ENCODE measurements at regions not wholly inside any gene's neighbourhood (a gene's known extent, or its start where the extent isn't known, plus 50 kb on each side); places are given as distances from the start of the nearest gene placed in this dataset.

DNA sequence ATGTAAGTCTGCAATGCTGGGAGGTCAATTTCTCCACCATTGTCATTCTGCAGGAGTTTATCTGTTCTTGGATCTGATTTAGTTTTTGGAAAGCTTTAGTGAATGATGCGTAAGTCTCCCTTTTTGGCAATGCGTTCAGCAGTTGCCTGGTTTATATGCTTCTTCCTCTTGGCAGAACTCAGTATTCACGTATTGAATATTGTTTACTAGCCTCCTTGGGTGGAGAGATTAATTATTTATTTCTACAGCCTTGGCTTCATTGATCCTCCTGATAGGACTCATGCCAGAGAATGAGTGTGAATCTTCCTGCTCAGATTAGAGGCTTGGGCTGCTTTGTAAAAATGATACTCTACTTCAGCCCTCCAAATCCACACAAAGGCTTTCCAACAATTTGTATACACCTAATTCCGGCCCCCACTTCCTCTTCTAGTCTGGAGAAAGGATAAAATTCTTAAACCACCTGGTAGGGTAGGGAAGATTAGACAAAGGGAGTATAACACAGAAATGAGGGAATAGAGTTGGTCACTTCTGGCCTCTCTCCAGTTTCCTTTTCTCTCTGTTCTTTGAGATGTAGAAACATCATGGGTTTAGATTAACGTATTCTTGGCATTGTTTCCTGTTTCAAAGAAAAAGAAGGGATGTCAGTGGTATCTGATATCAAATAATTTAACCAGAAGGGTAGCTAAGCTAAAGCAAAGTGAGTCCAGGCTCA is 929.8 kb downstream of the KCNJ2 start:
- no peak for TF ChIP-seq HNF4G (IDR thresholded peaks at IDR 0.05)
- no peak for TF ChIP-seq YY1 (IDR thresholded peaks at IDR 0.05)
- TF ChIP-seq EGR1 (IDR thresholded peaks at IDR 0.05; ENCODE audit: low read depth in 2 of 2): no peak
- no peak for TF ChIP-seq GABPA (IDR thresholded peaks at IDR 0.05 in 1 of 2, conservative IDR thresholded peaks at IDR 0.05 in 1 of 2)
- TF ChIP-seq, protein P1, sequence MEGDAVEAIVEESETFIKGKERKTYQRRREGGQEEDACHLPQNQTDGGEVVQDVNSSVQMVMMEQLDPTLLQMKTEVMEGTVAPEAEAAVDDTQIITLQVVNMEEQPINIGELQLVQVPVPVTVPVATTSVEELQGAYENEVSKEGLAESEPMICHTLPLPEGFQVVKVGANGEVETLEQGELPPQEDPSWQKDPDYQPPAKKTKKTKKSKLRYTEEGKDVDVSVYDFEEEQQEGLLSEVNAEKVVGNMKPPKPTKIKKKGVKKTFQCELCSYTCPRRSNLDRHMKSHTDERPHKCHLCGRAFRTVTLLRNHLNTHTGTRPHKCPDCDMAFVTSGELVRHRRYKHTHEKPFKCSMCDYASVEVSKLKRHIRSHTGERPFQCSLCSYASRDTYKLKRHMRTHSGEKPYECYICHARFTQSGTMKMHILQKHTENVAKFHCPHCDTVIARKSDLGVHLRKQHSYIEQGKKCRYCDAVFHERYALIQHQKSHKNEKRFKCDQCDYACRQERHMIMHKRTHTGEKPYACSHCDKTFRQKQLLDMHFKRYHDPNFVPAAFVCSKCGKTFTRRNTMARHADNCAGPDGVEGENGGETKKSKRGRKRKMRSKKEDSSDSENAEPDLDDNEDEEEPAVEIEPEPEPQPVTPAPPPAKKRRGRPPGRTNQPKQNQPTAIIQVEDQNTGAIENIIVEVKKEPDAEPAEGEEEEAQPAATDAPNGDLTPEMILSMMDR (IDR thresholded peaks at IDR 0.05; ENCODE audit: low read depth, low read length, missing input control): no peak
- TF ChIP-seq, protein P2, sequence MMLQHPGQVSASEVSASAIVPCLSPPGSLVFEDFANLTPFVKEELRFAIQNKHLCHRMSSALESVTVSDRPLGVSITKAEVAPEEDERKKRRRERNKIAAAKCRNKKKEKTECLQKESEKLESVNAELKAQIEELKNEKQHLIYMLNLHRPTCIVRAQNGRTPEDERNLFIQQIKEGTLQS (IDR thresholded peaks at IDR 0.05): no peak
- no peak for TF ChIP-seq JUND (IDR thresholded peaks at IDR 0.05)
- TF ChIP-seq RAD21 (IDR thresholded peaks at IDR 0.05): no peak
- Histone ChIP-seq H3K36me3 (ENCODE audit: control insufficient read depth in 4 of 4, insufficient read depth in 3 of 4, low read depth in 1 of 4, low read length in 3 of 4) (no peaks in the 10 kb centered on the region), H3K4me1 (ENCODE audit: control insufficient read depth in 4 of 4, insufficient read depth in 4 of 4, low read length in 3 of 4) (peaks cover 0 to 5% (median 0%) of the 10 kb centered on the region in 4 donors), H3K27me3 (ENCODE audit: control insufficient read depth in 4 of 4, insufficient read depth in 4 of 4, low read length in 3 of 4) (no peaks in the 10 kb centered on the region), H3K4me3 (ENCODE audit: low read depth in 1 of 3, low read length in 3 of 3) (no peak overlapping the region), H3K27ac (ENCODE audit: low read depth in 1 of 2, low read length in 2 of 2) (no peak overlapping the region), H3K9me3 (ENCODE audit: control insufficient read depth in 4 of 4, low read length in 3 of 4) (no peaks in the 10 kb centered on the region), H3K9ac (ENCODE audit: low read depth in 1 of 2, low read length in 2 of 2) (no peak overlapping the region)
- DNase-seq (ENCODE audit: low spot score): no peak
- 49% methylated on average over 5 of the region's 5 CpGs for WGBS

DNA sequence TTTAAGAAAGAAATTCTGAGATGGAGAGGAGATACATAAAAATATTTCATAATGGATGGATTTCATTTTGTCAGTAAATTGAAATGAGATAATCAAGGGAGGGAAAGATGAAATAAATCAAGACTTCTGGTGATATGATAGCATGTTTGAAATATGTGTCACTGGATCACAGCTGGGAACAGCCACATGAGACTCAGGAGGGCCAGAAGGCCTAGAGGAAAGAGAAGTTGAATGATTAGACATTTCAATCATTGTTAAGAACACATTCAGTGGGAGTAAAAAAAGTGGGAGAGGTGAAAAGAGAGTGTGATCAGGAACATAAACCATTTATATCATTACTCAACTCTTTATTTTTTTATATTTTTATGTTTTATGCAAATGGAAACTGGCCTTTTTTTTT is 933.4 kb downstream of the KCNJ2 start:
- H3K27me3 ChIP-seq (ENCODE audit: control insufficient read depth in 4 of 4, insufficient read depth in 4 of 4, low read length in 3 of 4): no peaks in the 10 kb centered on the region
- DNase-seq (ENCODE audit: low spot score): no peak
- no peaks in the 10 kb centered on the region for H3K36me3 ChIP-seq (ENCODE audit: control insufficient read depth in 4 of 4, insufficient read depth in 3 of 4, low read depth in 1 of 4, low read length in 3 of 4)
- H3K9ac ChIP-seq (ENCODE audit: low read depth in 1 of 2, low read length in 2 of 2): no peak overlapping the region
- peaks cover 0 to 5% (median 0%) of the 10 kb centered on the region in 4 donors for H3K4me1 ChIP-seq (ENCODE audit: control insufficient read depth in 4 of 4, insufficient read depth in 4 of 4, low read length in 3 of 4)
- no peak for TF ChIP-seq TAF1 (conservative IDR thresholded peaks at IDR 0.05)
- TF ChIP-seq YY1 (IDR thresholded peaks at IDR 0.05): no peak
- TF ChIP-seq GABPA (IDR thresholded peaks at IDR 0.05 in 1 of 2, conservative IDR thresholded peaks at IDR 0.05 in 1 of 2): no peak
- TF ChIP-seq, protein P3, sequence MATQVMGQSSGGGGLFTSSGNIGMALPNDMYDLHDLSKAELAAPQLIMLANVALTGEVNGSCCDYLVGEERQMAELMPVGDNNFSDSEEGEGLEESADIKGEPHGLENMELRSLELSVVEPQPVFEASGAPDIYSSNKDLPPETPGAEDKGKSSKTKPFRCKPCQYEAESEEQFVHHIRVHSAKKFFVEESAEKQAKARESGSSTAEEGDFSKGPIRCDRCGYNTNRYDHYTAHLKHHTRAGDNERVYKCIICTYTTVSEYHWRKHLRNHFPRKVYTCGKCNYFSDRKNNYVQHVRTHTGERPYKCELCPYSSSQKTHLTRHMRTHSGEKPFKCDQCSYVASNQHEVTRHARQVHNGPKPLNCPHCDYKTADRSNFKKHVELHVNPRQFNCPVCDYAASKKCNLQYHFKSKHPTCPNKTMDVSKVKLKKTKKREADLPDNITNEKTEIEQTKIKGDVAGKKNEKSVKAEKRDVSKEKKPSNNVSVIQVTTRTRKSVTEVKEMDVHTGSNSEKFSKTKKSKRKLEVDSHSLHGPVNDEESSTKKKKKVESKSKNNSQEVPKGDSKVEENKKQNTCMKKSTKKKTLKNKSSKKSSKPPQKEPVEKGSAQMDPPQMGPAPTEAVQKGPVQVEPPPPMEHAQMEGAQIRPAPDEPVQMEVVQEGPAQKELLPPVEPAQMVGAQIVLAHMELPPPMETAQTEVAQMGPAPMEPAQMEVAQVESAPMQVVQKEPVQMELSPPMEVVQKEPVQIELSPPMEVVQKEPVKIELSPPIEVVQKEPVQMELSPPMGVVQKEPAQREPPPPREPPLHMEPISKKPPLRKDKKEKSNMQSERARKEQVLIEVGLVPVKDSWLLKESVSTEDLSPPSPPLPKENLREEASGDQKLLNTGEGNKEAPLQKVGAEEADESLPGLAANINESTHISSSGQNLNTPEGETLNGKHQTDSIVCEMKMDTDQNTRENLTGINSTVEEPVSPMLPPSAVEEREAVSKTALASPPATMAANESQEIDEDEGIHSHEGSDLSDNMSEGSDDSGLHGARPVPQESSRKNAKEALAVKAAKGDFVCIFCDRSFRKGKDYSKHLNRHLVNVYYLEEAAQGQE (IDR thresholded peaks at IDR 0.05): no peak
- TF ChIP-seq FOXA1 (IDR thresholded peaks at IDR 0.05): no peak
- no peak for TF ChIP-seq HNF4A (conservative IDR thresholded peaks at IDR 0.05)
- TF ChIP-seq RXRA (IDR thresholded peaks at IDR 0.05): no peak
- TF ChIP-seq, protein P4, sequence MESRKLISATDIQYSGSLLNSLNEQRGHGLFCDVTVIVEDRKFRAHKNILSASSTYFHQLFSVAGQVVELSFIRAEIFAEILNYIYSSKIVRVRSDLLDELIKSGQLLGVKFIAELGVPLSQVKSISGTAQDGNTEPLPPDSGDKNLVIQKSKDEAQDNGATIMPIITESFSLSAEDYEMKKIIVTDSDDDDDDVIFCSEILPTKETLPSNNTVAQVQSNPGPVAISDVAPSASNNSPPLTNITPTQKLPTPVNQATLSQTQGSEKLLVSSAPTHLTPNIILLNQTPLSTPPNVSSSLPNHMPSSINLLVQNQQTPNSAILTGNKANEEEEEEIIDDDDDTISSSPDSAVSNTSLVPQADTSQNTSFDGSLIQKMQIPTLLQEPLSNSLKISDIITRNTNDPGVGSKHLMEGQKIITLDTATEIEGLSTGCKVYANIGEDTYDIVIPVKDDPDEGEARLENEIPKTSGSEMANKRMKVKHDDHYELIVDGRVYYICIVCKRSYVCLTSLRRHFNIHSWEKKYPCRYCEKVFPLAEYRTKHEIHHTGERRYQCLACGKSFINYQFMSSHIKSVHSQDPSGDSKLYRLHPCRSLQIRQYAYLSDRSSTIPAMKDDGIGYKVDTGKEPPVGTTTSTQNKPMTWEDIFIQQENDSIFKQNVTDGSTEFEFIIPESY (IDR thresholded peaks at IDR 0.05): no peak
- no peak for TF ChIP-seq FOXA2 (IDR thresholded peaks at IDR 0.05)
- TF ChIP-seq SP1 (IDR thresholded peaks at IDR 0.05): no peak
- TF ChIP-seq, protein P2 (IDR thresholded peaks at IDR 0.05): no peak
- TF ChIP-seq RAD21 (IDR thresholded peaks at IDR 0.05): no peak
- TF ChIP-seq, protein P5, sequence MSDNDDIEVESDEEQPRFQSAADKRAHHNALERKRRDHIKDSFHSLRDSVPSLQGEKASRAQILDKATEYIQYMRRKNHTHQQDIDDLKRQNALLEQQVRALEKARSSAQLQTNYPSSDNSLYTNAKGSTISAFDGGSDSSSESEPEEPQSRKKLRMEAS (IDR thresholded peaks at IDR 0.05): no peak
- TF ChIP-seq JUND (IDR thresholded peaks at IDR 0.05): no peak
- TF ChIP-seq, protein P1 (IDR thresholded peaks at IDR 0.05; ENCODE audit: low read depth, low read length, missing input control): no peak
- TF ChIP-seq HNF4G (IDR thresholded peaks at IDR 0.05): no peak
- TF ChIP-seq EGR1 (IDR thresholded peaks at IDR 0.05; ENCODE audit: low read depth in 2 of 2): no peak
- no peak for TF ChIP-seq NR2F2 (IDR thresholded peaks at IDR 0.05)
- H3K27ac ChIP-seq (ENCODE audit: low read depth in 1 of 2, low read length in 2 of 2): no peak overlapping the region
- no peaks in the 10 kb centered on the region for H3K9me3 ChIP-seq (ENCODE audit: control insufficient read depth in 4 of 4, low read length in 3 of 4)
- no peak overlapping the region for H3K4me3 ChIP-seq (ENCODE audit: low read depth in 1 of 3, low read length in 3 of 3)

All from liver (tissue), 8 donors.